ENCODE measurements at regions not wholly inside any gene's neighbourhood (a gene's known extent, or its start where the extent isn't known, plus 50 kb on each side); places are given as distances from the start of the nearest gene placed in this dataset.
"Not testable (repeated sequence)": the region's sequence is repeated elsewhere in the genome, so short reads cannot be mapped to it uniquely, and the experiment has no call there.

DNA sequence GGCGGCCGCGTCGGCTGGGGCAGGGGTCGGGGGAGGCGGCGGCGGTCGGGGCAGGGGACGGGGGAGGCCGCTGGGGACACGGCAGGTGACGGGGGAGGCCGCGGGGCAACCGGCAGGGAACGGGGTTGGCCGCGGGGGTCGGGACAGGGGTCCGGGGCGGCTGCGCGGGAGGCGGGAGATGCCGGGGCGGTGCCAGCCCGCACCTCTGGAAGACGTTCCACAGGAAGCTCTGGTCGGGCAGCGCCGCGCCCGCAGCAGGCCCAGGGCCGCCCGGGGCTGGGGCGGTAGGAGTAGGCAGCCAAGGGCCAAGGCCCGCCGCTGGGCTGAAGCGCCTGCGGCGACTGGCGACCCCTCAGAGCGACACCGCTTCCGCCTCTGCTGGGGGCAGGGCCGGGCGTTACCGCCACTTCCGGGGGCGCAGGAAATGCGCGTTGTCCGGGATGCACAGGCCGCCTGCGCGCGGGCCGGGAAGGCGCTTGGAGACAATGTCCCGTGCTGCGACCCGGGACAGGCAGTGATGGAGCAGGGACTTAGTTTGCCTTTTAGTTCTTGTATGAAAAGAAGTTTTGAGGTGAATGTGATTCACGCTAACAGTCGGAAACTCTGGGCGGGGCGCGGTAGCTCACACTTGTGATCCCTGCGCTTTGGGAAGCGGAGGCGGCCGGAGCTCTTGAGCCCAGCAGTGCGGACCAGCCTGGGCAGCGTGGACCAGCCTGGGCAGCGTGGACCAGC is 110.0 kb upstream of the LPCAT1 start:
- DNase-seq, result peak; percentile 90

DNA sequence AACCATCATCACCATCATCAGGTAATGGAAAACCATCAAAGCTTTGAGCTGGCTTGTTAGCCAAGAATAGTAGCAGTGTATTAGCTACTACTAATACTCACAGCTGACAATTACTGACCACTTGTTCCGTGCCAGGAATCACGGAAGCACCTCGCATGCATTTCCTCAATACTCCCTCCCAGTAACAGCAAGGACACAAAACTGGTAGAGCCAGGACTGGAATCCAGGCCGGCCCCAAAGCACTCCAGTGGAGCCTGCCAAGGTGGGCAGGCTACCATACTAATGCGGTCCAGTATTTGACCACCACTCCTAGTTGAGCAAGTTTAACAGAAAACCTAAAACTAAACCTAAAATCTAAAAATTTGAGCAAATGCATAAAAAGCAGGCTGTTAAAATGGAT is 107.2 kb upstream of the LPCAT1 start:
- not testable (repeated sequence) for DNase-seq

DNA sequence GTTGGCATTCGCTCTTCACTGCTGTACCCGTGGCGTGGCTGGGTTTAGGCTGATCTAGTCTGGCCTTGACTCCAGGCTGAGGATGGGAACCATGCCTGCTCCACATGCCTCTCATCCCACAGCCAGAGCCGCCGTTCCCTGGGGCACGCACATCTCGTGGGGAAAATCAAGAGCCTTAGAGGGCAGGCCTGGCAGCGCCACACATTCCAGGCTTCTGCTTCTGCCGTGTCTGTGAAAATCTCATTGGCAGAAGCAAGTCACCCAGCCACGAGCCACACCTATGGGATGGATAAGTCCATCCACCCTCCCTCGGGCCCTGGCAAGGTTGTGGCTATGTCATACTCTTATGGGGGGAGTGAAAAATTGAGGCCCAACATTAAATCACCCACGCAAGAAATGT is 102.6 kb upstream of the LPCAT1 start:
- not testable (repeated sequence) for DNase-seq

DNA sequence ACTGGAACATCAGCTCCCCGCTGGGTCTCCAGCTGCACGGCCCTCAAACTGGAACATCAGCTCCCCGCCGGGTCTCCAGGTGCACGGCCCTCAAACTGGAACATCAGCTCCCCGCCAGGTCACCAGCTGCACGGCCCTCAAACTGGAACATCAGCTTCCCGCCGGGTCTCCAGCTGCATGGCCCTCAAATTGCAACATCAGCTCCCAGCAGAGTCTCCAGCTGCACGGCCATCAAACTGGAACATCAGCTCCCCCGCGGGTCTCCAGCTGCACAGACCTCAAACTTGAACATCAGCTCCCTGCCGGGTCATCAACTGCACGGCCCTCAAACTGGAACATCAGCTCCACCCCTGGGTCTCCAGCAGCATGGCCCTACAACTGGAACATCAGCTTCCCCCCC is 95.8 kb upstream of the LPCAT1 start:
- DNase-seq, result not testable (repeated sequence)

DNA sequence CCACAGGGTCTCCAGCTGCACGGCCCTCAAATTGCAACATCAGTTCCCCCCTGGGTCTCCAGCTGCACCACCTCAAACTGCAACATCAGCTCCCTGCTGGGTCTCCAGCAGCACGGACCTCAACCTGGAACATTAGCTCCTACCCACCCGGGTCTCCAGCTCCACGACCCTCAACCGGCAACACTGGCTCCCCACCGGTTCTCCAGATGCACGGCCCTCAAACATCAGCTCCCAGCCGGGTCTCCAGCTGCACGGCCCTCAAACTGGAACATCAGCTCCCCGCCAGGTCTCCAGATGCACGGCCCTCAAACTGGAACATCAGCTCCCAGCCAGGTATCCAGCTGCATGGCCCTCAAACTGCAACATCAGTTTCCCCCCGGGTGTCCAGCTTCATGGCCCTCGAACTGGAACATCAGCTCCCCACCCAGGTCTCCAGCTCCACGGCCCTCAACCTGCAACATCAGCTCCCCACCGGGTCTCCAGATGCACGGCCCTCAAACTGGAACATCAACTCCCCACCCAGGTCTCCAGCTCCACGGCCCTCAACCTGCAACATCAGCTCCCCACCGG is 94.6 kb upstream of the LPCAT1 start:
- DNase-seq, result peak; percentile 51

DNA sequence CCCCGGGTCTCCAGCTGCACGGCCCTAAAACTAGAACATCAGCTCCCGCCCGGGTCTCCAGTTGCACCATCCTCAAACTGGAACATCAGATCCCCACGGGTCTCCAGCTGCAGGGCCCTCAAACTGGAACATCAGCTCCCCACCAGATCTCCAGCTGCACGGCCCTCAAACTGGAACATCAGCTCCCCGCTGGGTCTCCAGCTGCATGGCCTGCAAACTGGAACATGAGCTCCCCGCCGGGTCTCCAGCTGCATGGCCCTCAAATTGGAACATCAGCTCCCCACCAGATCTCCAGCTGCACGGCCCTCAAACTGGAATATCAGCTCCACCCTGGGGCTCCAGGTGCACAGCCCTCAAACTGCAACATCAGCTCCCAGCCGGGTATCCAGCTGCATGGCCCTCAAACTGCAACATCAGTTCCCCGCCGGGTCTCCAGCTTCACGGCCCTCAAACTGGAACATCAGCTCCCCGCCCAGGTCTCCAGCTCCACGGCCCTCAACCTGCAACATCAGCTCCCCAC is 93.5 kb upstream of the LPCAT1 start:
- DNase-seq, result peak; percentile 38

DNA sequence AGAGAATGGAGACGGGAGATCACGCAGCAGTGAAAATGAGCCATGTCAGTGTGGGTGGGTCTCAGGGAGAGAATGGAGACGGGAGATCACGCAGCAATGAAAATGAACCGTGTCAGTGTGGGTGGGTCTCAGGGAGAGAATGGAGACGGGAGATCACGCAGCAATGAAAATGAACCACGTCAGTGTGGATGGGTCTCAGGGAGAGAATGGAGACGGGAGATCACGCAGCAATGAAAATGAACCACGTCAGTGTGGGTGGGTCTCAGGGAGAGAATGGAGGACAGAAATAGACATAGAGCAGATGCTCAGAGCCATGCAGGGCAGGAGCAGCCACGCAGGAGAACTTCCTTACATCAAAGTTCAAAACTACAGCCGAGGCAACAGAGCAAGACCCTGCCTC is 89.8 kb upstream of the LPCAT1 start:
- DNase-seq, result not testable (repeated sequence)

DNA sequence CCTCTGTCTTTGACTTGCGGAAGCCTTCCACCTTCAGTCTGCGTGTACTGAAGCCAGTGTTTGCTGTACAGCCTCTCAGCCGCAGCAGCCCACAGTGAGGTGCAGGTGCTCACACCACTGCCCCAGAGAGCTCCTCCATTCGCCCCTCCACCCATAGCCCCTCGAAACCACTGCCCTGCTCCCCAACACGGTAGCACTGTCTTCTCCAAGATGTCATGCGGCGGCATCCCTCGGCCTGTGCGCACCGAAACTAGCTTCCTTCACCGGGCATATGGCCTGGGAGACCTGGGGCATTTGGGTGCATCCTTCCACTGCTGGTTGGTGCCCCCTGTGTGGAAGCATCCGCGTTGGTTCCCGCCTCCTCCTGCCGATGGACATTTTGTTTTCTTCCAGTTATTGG is 86.8 kb upstream of the LPCAT1 start:
- not testable (repeated sequence) for DNase-seq

DNA sequence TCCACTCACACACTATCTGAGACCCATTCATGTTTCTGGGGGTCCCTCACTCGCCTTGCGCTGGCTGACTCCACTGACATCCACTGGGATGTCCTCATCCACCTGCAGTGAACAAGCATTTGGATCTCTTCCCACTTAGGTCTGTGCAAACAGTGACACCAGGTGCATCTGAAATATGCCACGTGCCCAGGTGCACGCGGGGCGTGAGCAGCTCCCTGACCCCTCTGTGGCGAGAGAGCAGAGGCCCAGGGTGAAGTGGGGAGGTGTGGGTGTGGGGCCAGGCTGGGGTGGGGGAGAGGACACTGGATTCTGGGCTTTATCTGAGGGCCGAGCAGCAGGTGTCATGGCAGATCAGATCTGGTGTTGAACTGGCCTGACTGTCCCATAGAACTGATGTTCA is 85.4 kb upstream of the LPCAT1 start:
- not testable (repeated sequence) for DNase-seq

DNA sequence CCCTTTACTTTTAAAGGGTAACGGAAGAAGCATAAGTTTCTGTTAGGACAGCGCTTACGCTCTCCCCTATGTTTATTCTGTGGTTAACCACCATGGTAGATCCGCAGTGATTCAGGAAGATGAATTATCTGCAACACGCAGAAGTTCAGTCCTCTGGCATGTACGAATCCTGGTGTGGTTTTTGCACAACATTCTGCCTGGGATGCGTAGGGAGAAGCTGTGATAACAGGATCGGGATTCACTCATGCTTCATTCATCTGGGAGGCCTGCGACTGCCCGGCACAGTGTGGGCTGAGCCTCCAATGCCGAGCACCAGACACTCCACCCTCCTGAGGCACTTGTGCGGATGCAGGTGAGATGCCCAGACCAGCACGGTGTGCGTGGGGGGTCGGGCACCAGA is 84.6 kb upstream of the LPCAT1 start:
- DNase-seq, result not testable (repeated sequence)

DNA sequence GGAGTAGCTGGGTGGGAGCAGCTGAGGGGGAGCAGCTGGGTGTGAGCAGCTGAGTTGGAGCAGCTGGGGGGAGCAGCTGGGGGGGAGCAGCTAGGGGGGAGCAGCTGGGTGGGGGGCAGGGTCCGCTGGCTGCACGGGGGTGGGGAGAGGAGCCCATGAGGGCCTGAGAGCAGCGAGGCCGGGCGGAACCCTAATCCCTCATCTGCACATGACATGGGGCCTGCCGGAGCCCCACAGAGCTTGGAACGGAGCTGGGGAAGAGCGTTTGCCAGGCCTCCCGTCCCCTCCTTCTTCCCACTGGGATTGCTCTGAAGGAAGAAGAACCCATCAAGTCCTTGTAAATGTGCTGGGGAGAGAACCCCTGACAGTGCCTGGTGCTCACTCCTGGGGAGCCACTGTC is 83.2 kb upstream of the LPCAT1 start:
- not testable (repeated sequence) for DNase-seq

DNA sequence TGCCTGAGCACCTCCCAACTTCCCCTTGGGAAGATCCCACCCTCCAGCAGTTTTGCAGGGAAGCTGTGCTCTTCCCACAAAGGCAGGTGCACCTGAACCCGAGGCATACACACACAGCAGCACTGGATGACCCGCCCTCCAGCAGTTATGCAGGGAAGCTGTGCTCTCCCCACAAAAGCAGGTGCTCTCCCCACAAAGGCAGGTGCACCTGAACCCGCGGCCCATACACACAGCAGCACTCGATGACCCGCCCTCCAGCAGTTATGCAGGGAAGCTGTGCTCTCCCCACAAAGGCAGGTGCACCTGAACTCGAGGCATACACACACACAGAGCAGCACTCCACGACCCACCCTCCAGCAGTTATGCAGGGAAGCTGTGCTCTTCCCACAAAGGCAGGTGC is 80.2 kb upstream of the LPCAT1 start:
- DNase-seq, result not testable (repeated sequence)

DNA sequence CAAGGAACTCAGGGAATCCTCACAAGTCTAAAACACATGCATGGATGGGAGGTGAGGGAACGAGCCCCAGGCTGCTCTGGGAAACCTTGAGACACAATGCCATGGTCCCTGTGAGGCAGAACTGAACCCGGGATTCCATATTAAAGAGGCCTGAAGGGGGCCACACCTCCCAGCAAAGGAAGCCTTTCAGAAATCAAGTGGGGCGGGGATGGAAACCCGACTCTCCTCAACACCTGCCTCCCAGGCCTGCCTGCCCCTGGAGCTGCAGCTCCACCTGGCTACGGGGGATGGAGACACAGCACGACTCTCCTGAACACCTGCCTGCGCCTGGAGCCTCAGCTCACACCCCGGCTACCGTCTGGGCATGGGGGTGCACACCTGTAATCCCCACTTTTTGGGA is 77.8 kb upstream of the LPCAT1 start:
- DNase-seq, result not testable (repeated sequence)

DNA sequence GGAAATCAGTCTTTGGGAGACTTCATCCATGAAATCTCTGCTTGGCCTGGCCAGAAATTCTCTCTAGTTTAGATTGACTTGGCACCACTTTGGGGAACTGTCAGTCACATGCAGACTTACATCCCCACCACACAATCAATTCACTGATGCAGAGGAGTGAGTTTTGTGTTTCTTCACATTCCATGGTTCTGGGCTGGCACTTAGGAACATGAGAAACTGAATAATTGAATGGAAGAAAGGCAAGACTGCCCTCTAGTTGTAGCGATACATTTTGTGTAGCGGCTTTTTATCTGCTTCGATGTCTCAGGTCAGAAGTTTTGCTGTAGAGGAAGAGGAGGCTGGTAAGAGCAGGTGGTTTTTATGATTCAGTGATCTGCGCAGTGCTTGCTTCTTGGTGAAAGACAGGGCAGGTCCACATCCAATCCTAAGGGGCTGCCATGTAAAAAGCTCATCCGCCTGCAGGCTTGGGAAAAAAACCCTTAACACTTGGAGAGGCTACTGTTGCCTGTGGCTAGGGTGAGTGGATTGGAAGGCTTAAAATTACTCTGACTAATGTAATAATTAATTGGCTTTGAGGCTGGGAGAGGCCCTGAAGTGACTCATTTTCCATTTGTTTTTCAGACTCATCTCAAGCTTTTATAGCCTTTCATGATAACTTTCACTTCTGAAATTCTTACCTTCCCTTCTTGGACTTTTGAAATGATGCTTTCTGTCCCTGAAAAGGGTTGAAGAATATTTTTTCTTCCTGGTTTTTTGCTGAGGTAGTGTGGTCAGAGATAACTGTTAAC is 75.4 kb upstream of the LPCAT1 start:
- not testable (repeated sequence) for DNase-seq

DNA sequence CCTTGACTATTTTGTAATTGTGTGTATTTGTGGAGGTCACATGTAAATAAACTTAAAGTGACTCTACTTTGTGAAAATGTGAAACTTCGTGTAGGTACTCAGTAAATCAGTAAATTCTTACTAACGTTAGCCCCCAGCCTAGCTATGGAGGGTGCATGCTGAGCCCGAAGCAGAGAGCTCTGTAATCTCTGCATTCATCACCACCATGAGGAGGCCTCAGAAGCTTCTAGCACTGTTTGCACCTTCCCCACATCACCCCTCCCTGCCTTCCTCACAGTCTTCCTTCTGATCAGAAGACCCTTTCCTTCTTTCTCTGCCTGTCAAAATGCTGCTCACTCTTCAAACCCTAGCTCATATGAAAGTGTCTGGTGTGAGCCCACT is 73.3 kb upstream of the LPCAT1 start:
- DNase-seq, result not testable (repeated sequence)

DNA sequence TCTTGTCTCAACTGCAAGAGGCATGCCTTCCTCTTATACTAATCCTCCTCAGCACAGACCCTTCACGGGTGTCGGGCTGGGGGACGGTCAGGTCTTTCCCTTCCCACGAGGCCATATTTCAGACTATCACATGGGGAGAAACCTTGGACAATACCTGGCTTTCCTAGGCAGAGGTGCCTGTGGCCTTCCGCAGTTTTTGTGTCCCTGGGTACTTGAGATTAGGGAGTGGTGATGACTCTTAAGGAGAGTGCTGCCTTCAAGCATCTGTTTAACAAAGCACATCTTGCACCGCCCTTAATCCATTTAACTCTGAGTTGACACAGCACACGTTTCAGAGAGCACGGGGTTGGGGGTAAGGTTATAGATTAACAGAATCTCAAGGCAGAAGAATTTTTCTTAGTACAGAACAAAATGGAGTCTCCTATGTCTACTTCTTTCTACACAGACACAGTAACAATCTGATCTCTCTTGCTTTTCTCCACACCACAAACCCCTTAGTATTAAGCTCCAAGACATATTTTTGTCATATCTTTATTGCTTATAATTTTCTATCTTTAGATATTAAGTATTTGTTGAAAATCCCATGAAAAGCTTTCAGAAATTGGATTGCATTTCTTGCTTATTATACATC is 72.8 kb upstream of the LPCAT1 start:
- DNase-seq, result not testable (repeated sequence)

DNA sequence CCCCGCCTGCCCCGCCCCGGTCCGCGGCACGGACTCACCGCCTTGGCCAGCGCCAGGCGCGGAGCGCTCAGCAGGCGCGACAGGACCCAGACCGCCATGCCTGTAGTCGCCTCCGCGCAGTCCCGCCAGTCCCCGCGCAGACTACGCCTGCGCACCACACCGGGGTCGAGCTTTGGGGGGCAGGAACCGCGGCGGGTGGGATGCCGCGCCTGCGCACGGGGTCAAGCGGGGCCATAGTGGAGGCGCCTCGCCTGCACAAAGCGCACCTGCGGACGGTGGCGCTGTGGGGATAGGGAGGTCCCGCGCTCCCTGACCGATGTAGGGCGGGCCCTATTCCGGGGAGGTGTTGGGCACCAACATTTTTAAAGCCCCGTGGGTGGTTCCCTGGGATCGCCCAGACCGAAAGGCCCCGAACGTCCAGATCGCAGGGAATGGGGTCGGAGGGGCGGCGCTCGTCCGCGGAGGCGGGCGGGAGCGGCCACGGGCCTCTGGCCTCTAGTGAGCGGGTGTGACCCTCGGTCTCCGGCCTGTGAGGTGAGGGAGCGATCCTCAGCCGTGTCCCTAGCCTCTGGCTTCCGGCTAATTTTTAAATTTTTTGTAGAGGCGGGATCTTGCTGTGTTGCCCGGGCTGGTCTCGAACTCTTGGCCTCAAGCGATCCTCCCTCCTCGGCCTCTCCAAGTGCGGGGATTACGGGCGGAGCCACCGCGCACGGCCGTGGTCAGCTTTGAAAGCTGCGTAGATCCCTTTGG is 70.8 kb upstream of the LPCAT1 start:
- DNase-seq, result peak; percentile 77

DNA sequence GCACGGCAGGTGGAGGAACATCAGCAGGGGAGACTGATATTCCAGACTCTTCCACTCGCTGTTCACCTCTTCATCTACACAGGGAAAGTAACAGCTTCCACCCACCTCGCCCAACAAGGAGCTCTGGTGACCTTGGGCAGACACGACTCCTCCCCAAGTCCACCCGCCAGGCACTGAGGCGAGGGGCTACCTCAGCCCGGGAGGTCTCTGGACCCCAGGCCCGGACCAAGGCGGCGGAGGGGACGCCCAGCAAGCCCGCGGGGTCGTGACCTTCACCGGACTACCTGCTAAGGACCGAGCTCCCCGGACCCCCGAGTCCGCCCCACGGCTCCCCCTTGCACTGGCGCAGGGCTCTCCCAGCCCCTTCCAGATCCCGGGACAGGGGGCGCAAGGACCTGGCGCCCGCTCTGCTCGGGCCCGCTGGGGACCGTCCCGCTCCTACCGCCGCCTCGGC is 70.2 kb upstream of the LPCAT1 start:
- no peak for DNase-seq

DNA sequence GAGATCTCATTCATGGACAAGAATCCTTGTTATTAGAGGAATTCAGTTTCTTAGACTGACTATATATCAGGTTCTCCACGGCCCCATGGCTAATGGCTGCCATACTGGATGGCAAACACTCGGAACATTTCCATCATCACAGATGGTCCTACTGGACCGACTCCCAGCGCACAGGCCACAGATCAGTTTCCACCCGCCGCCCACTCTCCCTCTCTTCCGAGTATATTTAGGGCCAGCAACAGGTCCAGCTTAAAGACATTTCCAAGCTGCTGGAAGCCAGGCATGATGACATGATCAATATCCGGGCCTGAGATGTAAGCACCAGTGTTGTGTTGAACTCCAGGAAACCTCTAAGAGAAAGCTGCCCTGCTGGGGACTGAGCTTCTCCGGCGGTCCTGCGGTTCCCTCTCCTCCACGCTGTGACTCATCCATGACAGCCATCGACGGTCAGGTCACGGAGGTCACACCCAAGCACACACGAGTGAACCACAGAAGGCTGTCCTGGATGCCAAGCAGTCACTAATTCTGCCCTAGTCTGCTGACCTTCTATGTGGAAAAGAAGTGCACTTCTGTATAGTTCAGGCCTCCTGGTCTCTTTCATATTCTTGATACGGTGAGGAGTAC is 64.4 kb upstream of the LPCAT1 start:
- not testable (repeated sequence) for DNase-seq

DNA sequence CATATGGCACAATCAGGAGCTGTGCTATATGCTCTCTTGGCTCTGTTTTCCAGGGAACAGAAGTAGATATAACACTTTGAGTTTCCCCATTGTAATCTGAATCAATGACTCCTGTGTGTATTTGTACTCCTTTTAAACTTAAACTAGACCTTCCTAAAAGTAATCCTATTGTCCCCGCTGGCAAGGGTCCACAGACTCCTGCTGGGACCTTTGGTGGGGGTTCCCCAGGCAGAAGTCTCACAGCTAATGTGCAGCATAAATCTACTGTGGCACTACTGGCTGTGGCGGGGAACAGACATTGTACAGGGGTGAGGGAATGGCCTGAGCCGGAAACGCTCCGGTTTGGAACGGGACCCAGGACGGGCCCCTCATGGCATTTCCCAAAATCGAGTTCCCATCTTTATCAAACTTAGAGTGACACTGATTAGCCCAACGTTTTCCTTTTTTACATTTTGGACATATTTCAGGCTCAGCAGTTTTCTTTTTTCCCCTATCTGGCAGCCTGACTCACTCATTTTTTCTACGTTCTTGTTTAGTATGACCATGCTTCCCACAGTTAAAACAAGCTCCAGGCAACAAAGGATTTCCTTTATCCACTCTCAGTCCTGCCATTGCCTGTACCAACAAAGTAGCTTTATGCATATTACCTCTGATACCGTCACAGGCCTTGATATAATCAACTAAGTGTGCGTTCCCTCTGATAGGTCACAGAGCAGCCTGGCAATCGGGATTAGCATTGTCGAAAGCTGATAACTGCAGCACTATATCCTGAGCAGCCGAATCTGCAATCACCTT is 59.5 kb upstream of the LPCAT1 start:
- DNase-seq, result not testable (repeated sequence)

DNA sequence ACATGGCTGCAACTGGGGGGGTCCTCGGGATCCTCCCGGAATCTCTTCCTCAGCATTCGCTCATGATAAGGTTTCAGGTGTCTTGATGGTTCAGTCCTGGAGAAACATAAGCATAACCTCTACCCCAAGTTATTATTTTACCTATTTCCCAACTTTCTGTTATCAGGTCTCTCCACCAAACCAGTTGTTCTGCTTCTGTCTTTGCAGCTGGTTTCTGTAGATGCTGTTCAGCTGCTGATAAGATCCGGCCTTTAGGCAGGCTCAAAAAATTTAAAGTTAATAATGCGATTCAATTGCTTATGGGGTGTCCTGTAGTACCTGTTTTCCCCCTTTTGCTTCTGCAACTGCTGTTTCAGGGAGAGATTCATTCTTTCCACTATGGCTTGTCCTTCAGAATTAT is 55.6 kb upstream of the LPCAT1 start:
- DNase-seq, result not testable (repeated sequence)
